Activated T-cell treated with anti-CD3 and anti-CD28 coated beads, Interleukin-2, amount 50 U/mL, for 72 hours (primary cell): ENCODE measurements at regions not wholly inside any gene's neighbourhood (a gene's known extent, or its start where the extent isn't known, plus 50 kb on each side); places are given as distances from the start of the nearest gene placed in this dataset.
"Not testable (repeated sequence)": the region's sequence is repeated elsewhere in the genome, so short reads cannot be mapped to it uniquely, and the experiment has no call there.

Experiments
- ATAC-seq, 2 donors: fragments of 150-1000 bp; cut with Tn5 transposase; replicated peaks in 1 of 2; 2 replicates each; pipeline ENCODE4 v1.10.0; 2021; ENCODE audit warnings: moderate library complexity in 2 of 2, mild to moderate bottlenecking in 1 of 2
- DNase-seq, 2 donors: peaks; one replicate each; pipeline ENCODE4 v3.0.0; 2021 to 2022; ENCODE audit warnings: mixed read lengths in 1 of 2
- H3K27ac Mint-ChIP-seq: one replicate; pipeline ENCODE4 v1.8.0; 2022; ENCODE audit warnings: mild to moderate bottlenecking, moderate library complexity, mixed read lengths
- H3K27me3 Mint-ChIP-seq: one replicate; pipeline ENCODE4 v1.8.0; 2022; ENCODE audit warnings: low read depth, mixed read lengths
- H3K36me3 Mint-ChIP-seq, 2 donors: one replicate each; pipeline ENCODE4 v1.8.0; 2022; ENCODE audit warnings: mixed read lengths in 2 of 2, mild to moderate bottlenecking in 1 of 2; ENCODE audit not compliant: insufficient read depth in 2 of 2
- H3K4me1 Mint-ChIP-seq: one replicate; pipeline ENCODE4 v1.8.0; 2022; ENCODE audit warnings: low read depth, mixed read lengths
- H3K4me3 Mint-ChIP-seq, 2 donors: one replicate each; pipeline ENCODE4 v1.8.0; 2022; ENCODE audit warnings: mild to moderate bottlenecking in 2 of 2, mixed read lengths in 2 of 2, moderate library complexity in 2 of 2
- H3K9me3 Mint-ChIP-seq, 2 donors: one replicate each; pipeline ENCODE4 v1.8.0; 2022; ENCODE audit warnings: mixed read lengths in 2 of 2

DNA sequence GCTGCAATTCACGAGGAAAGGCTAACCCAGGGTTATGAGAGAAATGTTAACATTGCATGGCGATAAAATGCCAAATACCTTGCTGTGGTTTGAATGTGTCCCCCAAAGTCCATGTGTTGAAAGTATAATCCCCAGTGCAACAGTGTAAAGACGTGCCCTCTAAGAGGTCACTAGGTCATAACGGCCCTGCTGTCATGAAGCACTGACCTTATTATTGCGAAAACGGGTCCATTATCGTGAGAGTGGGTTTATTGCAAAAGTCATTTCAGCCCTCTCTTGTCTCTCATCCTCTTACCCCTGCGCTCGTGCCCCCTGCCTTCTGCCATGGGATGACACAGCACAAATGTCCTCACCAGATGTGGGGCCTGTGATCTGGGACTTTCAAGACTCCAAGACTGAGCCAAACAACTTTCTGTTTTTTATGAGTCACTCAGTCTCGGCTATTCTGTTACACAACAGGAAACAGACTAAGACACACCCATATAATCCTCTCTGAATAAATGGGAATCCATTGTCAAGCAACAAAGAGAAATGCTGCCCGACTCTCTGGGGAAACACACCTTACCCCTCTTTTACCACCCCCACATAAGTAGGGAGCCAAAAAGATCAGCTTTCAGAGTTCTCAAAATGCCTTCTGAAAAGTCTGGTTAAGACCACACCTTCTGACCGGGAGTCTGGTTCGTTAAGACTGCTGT, 73.1 kb upstream of the UCN3 start:
- H3K27me3 Mint-ChIP-seq: no peaks in the 10 kb centered on the region

DNA sequence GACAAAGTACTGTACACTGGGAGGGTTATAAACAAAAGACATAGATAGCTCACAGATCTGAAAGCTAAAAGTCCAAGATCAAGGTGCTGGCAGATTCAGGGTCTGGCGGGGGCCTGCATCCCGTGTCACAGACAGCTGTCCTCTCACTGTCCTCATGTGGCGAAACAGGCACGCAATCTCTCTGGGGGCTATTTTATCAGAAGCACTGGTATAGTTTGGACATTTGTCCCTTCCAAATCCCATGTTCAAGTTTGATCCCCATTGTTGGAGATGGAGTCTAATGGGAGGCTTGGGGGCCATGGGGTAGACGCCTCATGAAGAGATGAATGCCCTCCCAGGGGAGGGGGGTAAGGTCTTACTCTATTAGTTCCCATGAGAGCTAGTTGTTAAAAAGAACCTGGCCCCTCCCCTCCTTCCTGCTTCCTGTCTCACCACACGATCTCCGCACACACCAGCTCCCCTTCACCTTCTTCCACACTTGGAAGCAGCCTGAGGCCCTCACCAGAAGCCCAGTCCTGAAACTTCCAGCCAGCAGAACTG, 72.5 kb upstream of the UCN3 start:
- Mint-ChIP-seq H3K36me3 (peaks cover 3 to 17% of the 10 kb centered on the region in 2 donors), H3K4me1 (peaks cover 82% of the 10 kb centered on the region), H3K27me3 (no peaks in the 10 kb centered on the region), H3K4me3 (peak overlapping the region; percentile 88 to 94), H3K27ac (peak overlapping the region; percentile 95), H3K9me3 (peaks cover 2% of the 10 kb centered on the region in 2 donors)
- ATAC-seq (peak in 1 of 2 donors; percentile 23), DNase-seq (peak in 1 of 2 donors; percentile 30)

More for the DNA sequence above, 73.1 kb upstream of the UCN3 start:
- Mint-ChIP-seq H3K27ac (peak overlapping the region; percentile 95), H3K4me3 (peak overlapping the region; percentile 88 to 94), H3K36me3 (peaks cover 3 to 15% of the 10 kb centered on the region in 2 donors), H3K4me1 (peaks cover 76% of the 10 kb centered on the region), H3K9me3 (peaks cover 2% of the 10 kb centered on the region in 2 donors)
- peak; percentile 61 to 77 for DNase-seq
- ATAC-seq: peak; percentile 78 to 84

DNA sequence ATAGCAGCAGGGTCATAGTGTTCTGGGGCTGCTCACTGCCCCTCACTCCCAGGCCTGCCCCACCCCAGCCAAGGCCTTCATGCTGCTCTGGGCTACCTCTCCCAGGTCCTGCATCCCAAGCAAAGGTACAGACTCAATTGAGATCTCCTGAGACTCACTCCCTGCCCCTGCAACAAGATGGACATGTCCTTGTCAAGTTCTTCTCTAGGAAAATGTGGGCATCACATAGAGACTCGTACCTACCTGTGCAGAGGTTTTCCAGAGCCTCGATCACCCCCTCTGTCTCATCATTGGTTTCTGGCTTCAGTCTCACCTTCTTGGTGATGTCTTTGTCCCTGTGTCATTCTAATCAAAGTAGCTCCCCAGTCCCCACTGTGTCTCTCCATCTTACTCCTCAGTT, 71.8 kb upstream of the UCN3 start:
- not testable (repeated sequence) for ATAC-seq

DNA sequence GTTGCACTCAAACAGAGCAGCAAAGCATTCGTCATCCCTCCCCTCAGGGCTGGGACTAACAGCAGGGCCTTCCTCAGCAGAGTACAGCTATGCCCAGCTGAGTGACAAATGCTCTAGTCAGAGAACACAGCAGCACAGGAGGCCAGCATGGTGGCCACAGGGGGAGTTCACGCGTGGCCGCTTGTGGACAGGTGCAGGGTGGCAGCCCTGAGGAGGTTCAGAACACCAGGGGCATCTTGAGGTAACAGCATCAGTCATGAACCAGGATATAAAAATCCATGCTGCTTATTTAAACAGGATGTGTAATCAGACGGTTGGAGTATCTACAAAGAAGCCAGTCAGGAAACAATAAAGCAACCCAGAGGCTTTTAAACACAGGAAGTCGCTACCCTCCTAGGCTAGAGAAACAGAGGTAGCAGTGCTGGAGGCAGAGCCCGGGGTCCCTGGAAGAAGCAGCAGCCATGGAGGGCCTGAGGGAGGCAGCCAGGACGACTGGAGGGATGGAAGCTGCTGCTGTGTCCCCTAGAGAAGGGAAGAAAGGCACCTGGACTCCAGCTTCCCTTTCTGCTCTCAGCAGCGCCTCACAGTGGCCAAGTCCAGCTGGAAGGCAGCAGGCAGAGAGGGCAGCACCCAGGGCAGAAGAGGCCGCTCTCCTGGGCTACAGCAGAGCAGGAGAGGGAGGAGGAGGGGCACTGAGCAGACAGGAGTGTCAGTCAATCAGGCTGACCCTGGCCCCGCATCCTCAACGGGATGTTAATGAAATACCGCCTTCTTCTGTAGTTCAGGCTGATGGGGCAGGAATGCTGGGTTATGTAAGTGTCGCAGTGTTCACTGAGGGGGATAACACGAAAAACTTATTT, 70.8 kb upstream of the UCN3 start:
- H3K27ac Mint-ChIP-seq: peak overlapping the region; percentile 95
- H3K4me3 Mint-ChIP-seq: peak overlapping the region; percentile 88 to 94
- peak; percentile 51 to 70 for ATAC-seq
- H3K4me1 Mint-ChIP-seq: peaks cover 91% of the 10 kb centered on the region
- peaks cover 2 to 5% of the 10 kb centered on the region in 2 donors for H3K9me3 Mint-ChIP-seq
- H3K36me3 Mint-ChIP-seq: peaks cover 3 to 21% of the 10 kb centered on the region in 2 donors
- peak; percentile 69 to 85 for DNase-seq
- no peaks in the 10 kb centered on the region for H3K27me3 Mint-ChIP-seq

More for the DNA sequence above, 71.8 kb upstream of the UCN3 start:
- Mint-ChIP-seq H3K4me1 (peaks cover 89% of the 10 kb centered on the region), H3K4me3 (peak overlapping the region; percentile 88 to 94), H3K36me3 (peaks cover 3 to 21% of the 10 kb centered on the region in 2 donors), H3K27ac (peak overlapping the region; percentile 95)
- DNase-seq, H3K9me3 Mint-ChIP-seq, H3K27me3 Mint-ChIP-seq: not testable (repeated sequence)

DNA sequence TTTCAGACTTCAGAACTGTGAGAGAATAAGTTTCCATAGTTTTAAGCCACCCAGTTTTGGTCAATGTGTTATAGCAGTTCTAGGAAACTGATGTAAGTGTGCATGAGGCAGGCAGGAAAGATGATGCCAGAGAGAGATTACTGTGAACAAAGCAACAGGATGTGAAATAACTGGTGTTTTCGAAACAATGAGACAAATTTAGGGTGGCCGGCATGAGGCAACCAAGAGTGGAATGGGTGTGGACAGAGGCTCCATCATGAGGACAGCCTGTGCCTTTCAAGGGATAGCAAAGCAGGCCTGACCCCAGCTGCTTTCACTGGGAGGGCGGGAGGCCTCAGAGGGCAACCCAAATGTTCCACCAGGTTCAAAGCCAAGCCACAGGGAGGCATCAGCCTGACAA, 67.3 kb upstream of the UCN3 start:
- H3K4me3 Mint-ChIP-seq: peak overlapping the region; percentile 47 to 75
- ATAC-seq (peak; percentile 67 to 76), DNase-seq (peak; percentile 42 to 53)
- peaks cover 0 to 24% of the 10 kb centered on the region in 2 donors for H3K36me3 Mint-ChIP-seq
- peaks cover 0 to 5% of the 10 kb centered on the region in 2 donors for H3K9me3 Mint-ChIP-seq
- H3K27ac Mint-ChIP-seq: peak overlapping the region; percentile 64
- H3K27me3 Mint-ChIP-seq: no peaks in the 10 kb centered on the region
- peaks cover 67% of the 10 kb centered on the region for H3K4me1 Mint-ChIP-seq

DNA sequence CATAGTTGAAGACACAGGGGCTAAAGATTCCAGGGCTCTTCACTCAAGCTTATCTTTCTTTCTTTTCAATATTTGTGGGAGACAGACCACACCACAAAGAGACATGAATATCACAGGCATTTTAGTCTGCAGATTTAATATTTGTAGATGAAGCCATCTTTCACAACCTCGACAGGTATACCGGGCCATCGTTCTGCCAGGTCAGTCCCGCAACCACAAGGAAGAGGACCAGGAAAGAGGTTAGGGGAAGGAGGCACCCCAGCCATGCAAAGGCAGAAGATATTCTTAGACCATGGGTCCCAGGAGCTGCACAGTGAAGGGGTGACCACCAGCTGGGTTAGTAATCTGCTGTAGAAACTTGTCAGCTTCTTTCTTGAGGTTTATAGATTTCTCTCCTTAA, 66.8 kb upstream of the UCN3 start:
- Mint-ChIP-seq H3K27ac (peak overlapping the region; percentile 64), H3K36me3 (peaks cover 0 to 24% of the 10 kb centered on the region in 2 donors), H3K4me1 (peaks cover 61% of the 10 kb centered on the region), H3K4me3 (peak overlapping the region in 1 of 2 donors; percentile 75), H3K9me3 (peaks cover 0 to 5% of the 10 kb centered on the region in 2 donors), H3K27me3 (no peaks in the 10 kb centered on the region)
- DNase-seq (no peak), ATAC-seq (no peak)

DNA sequence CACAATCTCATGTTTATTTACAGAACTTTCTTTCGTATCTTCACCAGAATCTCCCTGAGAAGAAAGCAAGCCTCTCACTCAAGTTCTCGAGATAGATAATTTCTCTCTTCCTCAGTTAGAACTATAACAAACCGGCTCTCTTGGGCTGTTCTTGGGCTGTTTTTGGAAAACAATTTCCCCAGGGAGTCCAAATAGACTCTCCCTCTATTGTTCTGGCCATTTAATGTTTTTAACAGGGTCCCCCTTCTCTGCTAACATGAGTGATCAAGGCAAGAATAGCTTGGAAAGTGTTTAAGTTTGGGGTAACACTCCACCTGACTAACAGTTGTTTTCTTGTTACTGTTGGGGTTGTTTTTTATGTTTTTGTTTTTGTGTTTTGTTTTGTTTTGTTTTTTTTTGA, 64.8 kb upstream of the UCN3 start:
- peaks cover 6 to 25% of the 10 kb centered on the region in 2 donors for H3K36me3 Mint-ChIP-seq
- H3K27me3 Mint-ChIP-seq: no peaks in the 10 kb centered on the region
- ATAC-seq (no peak), DNase-seq (no peak)
- no peak overlapping the region for H3K4me3 Mint-ChIP-seq
- peaks cover 7 to 10% of the 10 kb centered on the region in 2 donors for H3K9me3 Mint-ChIP-seq
- H3K27ac Mint-ChIP-seq: no peak overlapping the region
- peaks cover 42% of the 10 kb centered on the region for H3K4me1 Mint-ChIP-seq

DNA sequence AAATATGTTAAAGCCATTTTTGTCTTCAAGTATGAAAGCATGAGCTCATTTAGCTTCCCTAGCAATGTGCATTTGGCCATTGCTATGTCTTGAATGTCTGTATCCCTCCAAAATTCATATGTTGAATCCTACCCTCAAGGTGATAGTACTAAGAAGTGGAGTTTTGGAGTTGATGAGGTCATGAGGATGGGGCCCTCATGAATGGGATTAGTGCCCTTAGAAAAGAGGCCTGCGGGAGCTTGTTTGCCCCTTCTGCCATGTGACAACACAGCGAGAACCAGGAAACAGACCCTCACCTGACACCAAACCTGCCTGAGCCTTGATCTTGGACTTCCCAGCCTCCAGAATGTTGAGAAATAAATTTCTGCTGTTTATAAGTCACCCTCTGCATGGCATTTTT, 61.3 kb upstream of the UCN3 start:
- no peaks in the 10 kb centered on the region for H3K27me3 Mint-ChIP-seq
- peaks cover 8 to 9% of the 10 kb centered on the region in 2 donors for H3K9me3 Mint-ChIP-seq
- H3K36me3 Mint-ChIP-seq: peaks cover 8 to 13% of the 10 kb centered on the region in 2 donors
- no peak overlapping the region for H3K27ac Mint-ChIP-seq
- ATAC-seq (no peak), DNase-seq (no peak)
- no peak overlapping the region for H3K4me3 Mint-ChIP-seq
- peaks cover 6% of the 10 kb centered on the region for H3K4me1 Mint-ChIP-seq

DNA sequence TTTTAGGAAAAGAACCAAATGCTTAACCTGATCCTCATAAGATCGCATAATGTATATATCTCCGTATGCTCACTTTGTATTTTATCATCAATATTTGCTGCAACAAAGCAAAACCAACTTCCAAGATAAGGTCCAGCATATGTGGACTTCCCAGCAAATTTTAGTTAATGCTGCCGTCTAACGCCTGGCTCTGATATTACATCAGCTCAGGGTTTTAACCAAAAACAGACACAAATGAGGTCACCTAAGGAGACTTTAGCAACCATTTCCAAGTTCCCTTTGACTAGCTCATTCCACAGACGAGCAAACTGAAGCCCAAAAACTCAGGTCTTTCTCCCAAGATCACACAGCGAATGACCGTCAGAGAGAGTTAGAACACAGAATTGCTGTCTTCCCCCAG, 59.4 kb upstream of the UCN3 start:
- Mint-ChIP-seq H3K36me3 (peaks cover 8 to 10% of the 10 kb centered on the region in 2 donors), H3K4me3 (no peak overlapping the region), H3K9me3 (peaks cover 8 to 9% of the 10 kb centered on the region in 2 donors), H3K27me3 (no peaks in the 10 kb centered on the region), H3K27ac (no peak overlapping the region), H3K4me1 (no peaks in the 10 kb centered on the region)
- no peak for ATAC-seq
- no peak for DNase-seq

DNA sequence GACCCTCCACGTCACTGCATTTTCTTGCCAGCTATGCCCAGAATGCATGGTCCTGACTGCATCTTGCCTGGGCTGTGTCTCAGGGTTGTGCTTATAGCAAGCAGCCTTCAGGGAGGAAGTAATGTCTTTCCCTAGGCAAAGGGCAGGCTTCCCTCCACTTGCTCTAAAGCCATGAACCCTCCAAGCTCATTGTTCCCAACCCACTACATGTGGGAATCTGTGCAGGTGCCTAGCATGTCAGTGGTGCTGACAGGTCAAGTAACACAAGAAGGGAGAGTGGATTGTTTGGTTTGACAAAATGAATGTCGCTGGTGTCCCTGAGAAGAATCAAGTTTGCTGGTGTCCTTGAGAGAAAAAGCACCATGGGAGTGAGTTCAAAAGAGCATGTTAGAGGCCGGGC, 53.9 kb upstream of the UCN3 start:
- no peak overlapping the region for H3K27ac Mint-ChIP-seq
- peaks cover 1 to 3% of the 10 kb centered on the region in 2 donors for H3K36me3 Mint-ChIP-seq
- H3K27me3 Mint-ChIP-seq: no peaks in the 10 kb centered on the region
- peaks cover 0 to 4% of the 10 kb centered on the region in 2 donors for H3K9me3 Mint-ChIP-seq
- ATAC-seq (no peak), DNase-seq (no peak)
- no peak overlapping the region for H3K4me3 Mint-ChIP-seq
- peaks cover 21% of the 10 kb centered on the region for H3K4me1 Mint-ChIP-seq

DNA sequence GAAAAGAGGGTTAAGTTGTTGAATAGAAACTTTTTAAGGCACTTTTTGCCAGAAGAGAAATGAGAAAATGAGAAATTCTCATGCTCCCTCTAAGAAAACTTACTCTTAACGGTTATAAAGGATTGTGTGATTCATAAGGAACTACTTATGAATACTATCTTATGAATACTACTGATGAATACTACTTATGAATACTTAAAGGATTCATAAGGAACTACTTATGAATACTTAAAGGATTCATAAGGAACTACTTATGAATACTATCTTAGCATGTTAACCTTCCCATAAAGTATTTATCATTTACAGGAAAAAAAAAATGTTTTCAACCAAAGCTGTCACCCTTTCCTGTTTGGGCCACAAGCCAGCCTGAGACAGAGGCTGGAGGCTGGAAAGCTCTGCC, 53.1 kb upstream of the UCN3 start:
- ATAC-seq: no peak
- Mint-ChIP-seq H3K9me3 (peaks cover 0 to 4% of the 10 kb centered on the region in 2 donors), H3K36me3 (peaks cover 0 to 1% of the 10 kb centered on the region in 2 donors), H3K27me3 (no peaks in the 10 kb centered on the region), H3K4me1 (peaks cover 27% of the 10 kb centered on the region), H3K27ac (no peak overlapping the region), H3K4me3 (no peak overlapping the region)
- no peak for DNase-seq

DNA sequence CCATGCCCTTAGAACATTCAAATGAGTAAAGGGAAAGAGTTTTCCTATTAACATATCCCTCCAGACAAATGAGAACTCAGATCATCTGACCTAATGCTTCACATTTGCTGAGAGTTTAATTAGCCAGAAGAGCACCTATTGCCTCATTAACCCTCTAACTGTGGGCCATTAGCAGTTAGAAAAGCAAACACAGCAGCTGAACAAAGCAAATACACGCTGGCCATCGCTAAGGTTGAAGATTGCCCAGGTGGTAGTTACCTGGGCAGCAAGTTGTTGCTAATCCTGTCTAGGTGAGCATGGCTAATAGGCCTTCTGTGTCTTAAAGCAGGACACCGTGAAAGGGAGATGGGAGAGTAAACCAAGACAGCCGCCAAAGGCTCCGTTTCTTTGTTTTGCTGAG, 49.9 kb upstream of the UCN3 start:
- Mint-ChIP-seq H3K9me3 (peaks cover 2% of the 10 kb centered on the region in 2 donors), H3K27ac (no peak overlapping the region), H3K27me3 (no peaks in the 10 kb centered on the region), H3K36me3 (peaks cover 0 to 1% of the 10 kb centered on the region in 2 donors), H3K4me1 (peaks cover 60% of the 10 kb centered on the region), H3K4me3 (no peak overlapping the region)
- ATAC-seq (no peak), DNase-seq (no peak)
